BJ (cell line): ENCODE measurements at regions not wholly inside any gene's neighbourhood (a gene's known extent, or its start where the extent isn't known, plus 50 kb on each side); places are given as distances from the start of the nearest gene placed in this dataset.

Experiments used
- CTCF ChIA-PET: fragments of 350-600 bp; formaldehyde crosslinking; extraction: SDS; loops from one replicate; lab custom pipeline; 2021; ENCODE audit warnings: antibody characterized with exemption, inconsistent platforms; lab: Yijun Ruan, JAX
- POLR2A ChIA-PET: fragments of 300-600 bp; sonication (Branson Sonifier 250); formaldehyde crosslinking; extraction: SDS; loops from one replicate; lab custom pipeline; 2021; ENCODE audit warnings: antibody characterized with exemption; lab: Charles Lee
- DNase-seq: peaks from one replicate; pipeline ENCODE4 v3.0.0-alpha.2; 2011; ENCODE audit warnings: low read depth
- H3K27me3 ChIP-seq: 2 replicates; pipeline ENCODE4 v1.6.0; 2011; ENCODE audit warnings: low read length; ENCODE audit not compliant: control insufficient read depth, insufficient read depth
- H3K36me3 ChIP-seq: 2 replicates; pipeline ENCODE4 v1.5.1; 2011; ENCODE audit warnings: low read length; ENCODE audit not compliant: control insufficient read depth, insufficient read depth
- H3K4me3 ChIP-seq: 2 replicates; pipeline ENCODE4 v1.5.1; 2011; ENCODE audit warnings: low read depth, mild to moderate bottlenecking, control low read depth, low read length
- TF ChIP-seq, protein P1 (sequence below): IDR thresholded peaks from 2 replicates; pipeline ENCODE4 v1.5.1; 2011; ENCODE audit warnings: low read depth, mild to moderate bottlenecking, control low read depth, inconsistent platforms, low read length, moderate library complexity; ENCODE audit not compliant: insufficient read depth

DNA sequence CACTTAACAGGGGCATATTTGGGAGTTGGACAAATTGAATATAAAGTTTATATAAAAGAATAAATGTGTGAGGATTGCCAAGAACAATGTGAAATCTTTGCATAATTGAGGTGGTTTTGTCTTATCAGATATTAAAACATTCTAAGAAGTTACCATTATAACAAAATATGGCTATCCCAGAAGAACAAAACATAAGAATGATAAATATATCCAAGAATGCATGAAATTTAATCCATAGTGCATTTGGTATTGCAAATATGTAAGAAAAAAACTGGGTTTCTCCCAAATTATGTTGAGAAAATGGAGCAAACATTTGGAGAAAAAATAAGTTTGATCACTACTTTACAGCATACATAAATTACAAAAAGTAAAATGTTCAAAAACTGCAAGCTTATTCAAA is 562.4 kb downstream of the RNF144A start:
- ChIA-PET CTCF (no interaction called here), POLR2A (no interaction called here)
- TF ChIP-seq, protein P1, sequence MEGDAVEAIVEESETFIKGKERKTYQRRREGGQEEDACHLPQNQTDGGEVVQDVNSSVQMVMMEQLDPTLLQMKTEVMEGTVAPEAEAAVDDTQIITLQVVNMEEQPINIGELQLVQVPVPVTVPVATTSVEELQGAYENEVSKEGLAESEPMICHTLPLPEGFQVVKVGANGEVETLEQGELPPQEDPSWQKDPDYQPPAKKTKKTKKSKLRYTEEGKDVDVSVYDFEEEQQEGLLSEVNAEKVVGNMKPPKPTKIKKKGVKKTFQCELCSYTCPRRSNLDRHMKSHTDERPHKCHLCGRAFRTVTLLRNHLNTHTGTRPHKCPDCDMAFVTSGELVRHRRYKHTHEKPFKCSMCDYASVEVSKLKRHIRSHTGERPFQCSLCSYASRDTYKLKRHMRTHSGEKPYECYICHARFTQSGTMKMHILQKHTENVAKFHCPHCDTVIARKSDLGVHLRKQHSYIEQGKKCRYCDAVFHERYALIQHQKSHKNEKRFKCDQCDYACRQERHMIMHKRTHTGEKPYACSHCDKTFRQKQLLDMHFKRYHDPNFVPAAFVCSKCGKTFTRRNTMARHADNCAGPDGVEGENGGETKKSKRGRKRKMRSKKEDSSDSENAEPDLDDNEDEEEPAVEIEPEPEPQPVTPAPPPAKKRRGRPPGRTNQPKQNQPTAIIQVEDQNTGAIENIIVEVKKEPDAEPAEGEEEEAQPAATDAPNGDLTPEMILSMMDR, result no peak
- Histone ChIP-seq H3K27me3 (no peaks in the 10 kb centered on the region), H3K36me3 (no peaks in the 10 kb centered on the region), H3K4me3 (no peak overlapping the region)
- no peak for DNase-seq

DNA sequence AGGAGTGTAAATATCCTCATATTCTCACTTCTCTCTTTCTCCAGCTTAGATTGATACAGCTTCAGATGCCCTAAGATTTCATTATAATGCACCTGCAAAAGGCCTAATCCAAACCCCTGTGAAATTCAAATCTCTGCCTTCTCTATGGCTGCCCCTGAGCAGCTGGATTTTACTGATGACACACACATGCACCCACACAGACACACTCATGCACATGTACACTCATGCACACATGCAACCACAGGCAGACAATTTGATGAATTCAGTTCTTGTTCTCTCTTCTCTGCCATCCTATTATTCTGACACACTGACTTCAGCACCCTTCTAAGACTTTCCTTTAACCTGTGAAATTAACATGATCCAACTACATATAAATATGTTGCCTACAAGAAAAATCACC is 563.2 kb downstream of the RNF144A start:
- TF ChIP-seq, protein P1, result no peak
- ChIA-PET CTCF (no interaction called here), POLR2A (no interaction called here)
- DNase-seq, result no peak
- no peak overlapping the region for H3K4me3 ChIP-seq
- no peaks in the 10 kb centered on the region for H3K27me3 ChIP-seq
- H3K36me3 ChIP-seq, result no peaks in the 10 kb centered on the region

DNA sequence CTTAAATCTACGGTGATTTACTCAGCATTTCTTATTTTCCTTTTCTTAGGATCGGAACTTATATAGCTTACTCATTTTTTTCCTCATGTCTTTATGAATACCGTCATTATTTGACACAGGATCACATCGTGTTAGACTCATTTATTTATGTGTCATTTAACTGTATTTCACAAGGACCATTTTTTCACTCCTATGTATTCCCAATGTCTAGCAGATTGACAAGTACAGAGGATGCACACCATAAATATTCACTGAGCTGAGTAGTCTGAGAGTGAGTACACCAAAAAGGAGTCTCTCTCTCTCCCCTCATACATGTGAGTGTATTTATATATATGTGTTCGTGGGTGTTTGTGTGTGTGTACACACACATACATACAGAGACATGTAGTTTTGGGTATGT is 573.5 kb downstream of the RNF144A start:
- Histone ChIP-seq H3K27me3 (no peaks in the 10 kb centered on the region), H3K36me3 (no peaks in the 10 kb centered on the region), H3K4me3 (no peak overlapping the region)
- TF ChIP-seq, protein P1, result no peak
- no peak for DNase-seq
- ChIA-PET CTCF (no interaction called here), POLR2A (no interaction called here)

GRCh38 chr2:7492719-7493118 is 575.5 kb downstream of the RNF144A start:
- DNase-seq, result no peak
- POLR2A ChIA-PET, result no interaction called here
- TF ChIP-seq, protein P1, result no peak
- Histone ChIP-seq H3K4me3 (no peak overlapping the region), H3K27me3 (no peaks in the 10 kb centered on the region), H3K36me3 (no peaks in the 10 kb centered on the region)
- CTCF ChIA-PET, result interaction anchor here (0.7 kb wide), 1 partner anchor 1197 kb away, joined by 3 read pairs; no protein-coding TSS in a partner anchor

DNA sequence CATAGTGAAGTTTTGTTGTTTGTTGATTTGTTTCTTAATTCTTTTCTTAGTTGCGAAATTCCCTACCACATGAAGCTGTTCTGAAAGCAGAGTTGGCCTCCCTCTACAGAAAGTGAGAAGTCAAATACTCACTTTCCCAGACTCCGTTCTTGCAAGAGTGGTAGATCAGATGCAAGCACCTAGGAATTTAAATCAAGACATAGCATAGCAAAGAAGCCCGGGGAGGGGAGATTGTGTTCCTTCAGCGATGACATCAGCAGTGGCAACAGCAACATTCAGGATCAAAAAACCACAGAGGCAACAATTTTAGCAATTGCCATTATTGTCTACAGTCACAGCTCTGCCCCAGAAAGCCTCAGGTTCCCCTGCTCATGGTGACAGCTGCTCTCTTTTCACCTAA is 580.0 kb downstream of the RNF144A start:
- TF ChIP-seq, protein P1, result no peak
- H3K36me3 ChIP-seq, result no peaks in the 10 kb centered on the region
- H3K27me3 ChIP-seq, result no peaks in the 10 kb centered on the region
- no peak overlapping the region for H3K4me3 ChIP-seq
- no peak for DNase-seq
- ChIA-PET POLR2A (no interaction called here), CTCF (no interaction called here)
